Mucosa of descending colon (tissue), 3 donors: ENCODE measurements at regions not wholly inside any gene's neighbourhood (a gene's known extent, or its start where the extent isn't known, plus 50 kb on each side); places are given as distances from the start of the nearest gene placed in this dataset.

Experiments used
- ATAC-seq: fragments of 200-7000 bp; cut with Tn5 transposase; one replicate; pipeline ENCODE4 v1.9.1; 2020; ENCODE audit warnings: mild to moderate bottlenecking, moderate library complexity
- DNase-seq, 3 donors: peaks; one replicate each; pipeline ENCODE4 v3.0.0-alpha.2; 2020
- H3K36me3 ChIP-seq: fragments of 200-600 bp; one replicate; pipeline ENCODE4 v1.8.0; 2021; ENCODE audit warnings: low read depth, mild to moderate bottlenecking
- H3K4me1 ChIP-seq: fragments of 200-600 bp; one replicate; pipeline ENCODE4 v1.8.0; 2021; ENCODE audit warnings: low read depth, mild to moderate bottlenecking
- H3K4me3 ChIP-seq: fragments of 200-600 bp; one replicate; pipeline ENCODE4 v1.8.0; 2021; ENCODE audit warnings: mild to moderate bottlenecking
- H3K9me3 ChIP-seq: fragments of 200-600 bp; one replicate; pipeline ENCODE4 v1.8.0; 2021; ENCODE audit warnings: mild to moderate bottlenecking
- CTCF ChIP-seq: fragments of 200-600 bp; IDR thresholded peaks from one replicate; pipeline ENCODE4 v1.8.0; 2022; ENCODE audit warnings: antibody characterized with exemption, mild to moderate bottlenecking
- intact Hi-C, 2 donors: fragments of 100-400 bp; cut with DNase I in 1 of 2; cut with micrococcal nuclease in 1 of 2; formaldehyde crosslinking; loops; one replicate each; pipeline versions ENCODE4 v1.11.0 to v1.11.1; 2022; cut with DNase I, micrococcal nuclease
- donor health status: DM: no; HTN: no; CAD: no; lungs with moderate emphysema.
- donor health status: DM: no; HTN: no; CAD: no.
- donor health status: DM: no; HTN: yes; CAD: no.

DNA sequence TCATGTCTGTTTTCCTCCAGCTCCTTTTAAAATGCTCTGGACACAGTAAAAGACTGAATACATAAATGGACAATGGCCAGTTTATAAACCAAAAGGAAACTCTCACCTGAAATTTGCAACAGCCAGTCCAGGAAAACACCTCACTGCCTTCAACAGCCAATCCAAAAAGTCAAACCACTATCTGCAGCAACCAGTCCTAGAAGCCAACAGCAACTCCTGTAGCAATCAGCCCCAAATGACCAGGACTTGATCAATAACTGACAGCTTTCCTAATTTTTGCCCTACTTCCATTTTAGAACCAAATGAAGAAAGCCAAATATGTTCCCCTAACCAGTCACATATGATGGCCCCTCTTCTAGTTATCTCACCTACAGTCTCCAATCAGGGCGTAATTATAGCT is 309.5 kb upstream of the CPXCR1 start:
- ATAC-seq, result no peak
- intact Hi-C loops, result no loop called here
- Histone ChIP-seq H3K4me3 (no peak overlapping the region), H3K9me3 (peaks cover 3% of the 10 kb centered on the region), H3K36me3 (no peaks in the 10 kb centered on the region), H3K4me1 (no peaks in the 10 kb centered on the region)
- no peak for TF ChIP-seq CTCF
- DNase-seq, result no peak

GRCh38 chrX:88438209-88438608 is 308.8 kb upstream of the CPXCR1 start:
- Histone ChIP-seq H3K4me3 (no peak overlapping the region), H3K4me1 (no peaks in the 10 kb centered on the region), H3K36me3 (no peaks in the 10 kb centered on the region), H3K9me3 (peaks cover 3% of the 10 kb centered on the region)
- no peak for ATAC-seq
- no peak for DNase-seq
- intact Hi-C loops, result no loop called here
- no peak for TF ChIP-seq CTCF

GRCh38 chrX:88439935-88440334 is 307.1 kb upstream of the CPXCR1 start:
- no peaks in the 10 kb centered on the region for H3K4me1 ChIP-seq
- peaks cover 3% of the 10 kb centered on the region for H3K9me3 ChIP-seq
- H3K36me3 ChIP-seq, result no peaks in the 10 kb centered on the region
- intact Hi-C loops, result no loop called here
- no peak overlapping the region for H3K4me3 ChIP-seq
- ATAC-seq (no peak), DNase-seq (no peak)
- TF ChIP-seq CTCF, result no peak
